ENCODE measurements at regions not wholly inside any gene's neighbourhood (a gene's known extent, or its start where the extent isn't known, plus 50 kb on each side); places are given as distances from the start of the nearest gene placed in this dataset.

DNA sequence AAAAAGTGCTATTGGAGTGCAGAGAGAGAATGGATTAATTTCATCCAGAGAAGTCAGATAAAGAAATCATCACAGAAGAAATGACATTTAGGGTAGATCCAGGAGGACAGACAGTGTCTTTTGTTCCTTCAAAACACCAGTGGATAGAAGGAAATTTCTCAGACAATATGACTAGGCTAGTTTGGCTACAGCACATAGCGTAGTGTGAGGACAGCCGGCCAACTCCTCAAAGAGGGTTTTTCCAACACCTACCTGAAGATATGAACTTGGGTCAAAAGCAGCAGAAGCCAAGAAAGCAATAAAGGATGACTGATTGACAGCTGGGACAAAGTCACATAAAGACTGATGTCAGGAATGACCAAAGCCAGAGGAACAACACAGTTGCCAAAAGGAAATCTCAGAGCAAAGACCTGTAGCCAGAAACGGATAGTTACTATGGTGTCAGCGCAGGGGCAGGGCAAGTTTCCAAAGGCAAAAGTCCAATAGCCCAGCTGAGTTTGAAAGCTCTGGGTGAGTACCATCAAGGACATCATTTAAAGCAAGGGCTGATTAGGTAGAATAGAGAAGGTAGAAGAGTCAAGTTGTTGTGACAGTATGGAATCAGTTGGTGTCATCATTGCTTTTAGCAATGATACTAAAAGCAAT, 58.7 kb upstream of the PDE3A start:
- Histone ChIP-seq H3K79me2 (ENCODE audit: control insufficient read depth, low read length) (no peaks in the 10 kb centered on the region), H3K9me2 (replicated peaks; ENCODE audit: control insufficient read depth, low read length) (no peaks in the 10 kb centered on the region), H3F3A (ENCODE audit: control insufficient read depth, insufficient read depth) (no peaks in the 10 kb centered on the region), H3K27me3 (ENCODE audit: control insufficient read depth, low read length) (no peaks in the 10 kb centered on the region), H3K27ac (ENCODE audit: low read depth, low read length) (no peak overlapping the region), H3K36me3 (ENCODE audit: control insufficient read depth, low read length) (no peaks in the 10 kb centered on the region), H4K20me1 (ENCODE audit: control insufficient read depth, insufficient read depth, low read depth, low read length) (no peaks in the 10 kb centered on the region), H3K4me3 (ENCODE audit: low read length) (no peak overlapping the region), H3K4me1 (ENCODE audit: control insufficient read depth, low read length) (no peaks in the 10 kb centered on the region), H3K9me3 (ENCODE audit: control insufficient read depth, insufficient read depth, low read length) (peaks cover 5% of the 10 kb centered on the region; the same call in 1 of the 2 replicates), H3K4me2 (ENCODE audit: low read length) (no peak overlapping the region)
- TF ChIP-seq, protein P1, sequence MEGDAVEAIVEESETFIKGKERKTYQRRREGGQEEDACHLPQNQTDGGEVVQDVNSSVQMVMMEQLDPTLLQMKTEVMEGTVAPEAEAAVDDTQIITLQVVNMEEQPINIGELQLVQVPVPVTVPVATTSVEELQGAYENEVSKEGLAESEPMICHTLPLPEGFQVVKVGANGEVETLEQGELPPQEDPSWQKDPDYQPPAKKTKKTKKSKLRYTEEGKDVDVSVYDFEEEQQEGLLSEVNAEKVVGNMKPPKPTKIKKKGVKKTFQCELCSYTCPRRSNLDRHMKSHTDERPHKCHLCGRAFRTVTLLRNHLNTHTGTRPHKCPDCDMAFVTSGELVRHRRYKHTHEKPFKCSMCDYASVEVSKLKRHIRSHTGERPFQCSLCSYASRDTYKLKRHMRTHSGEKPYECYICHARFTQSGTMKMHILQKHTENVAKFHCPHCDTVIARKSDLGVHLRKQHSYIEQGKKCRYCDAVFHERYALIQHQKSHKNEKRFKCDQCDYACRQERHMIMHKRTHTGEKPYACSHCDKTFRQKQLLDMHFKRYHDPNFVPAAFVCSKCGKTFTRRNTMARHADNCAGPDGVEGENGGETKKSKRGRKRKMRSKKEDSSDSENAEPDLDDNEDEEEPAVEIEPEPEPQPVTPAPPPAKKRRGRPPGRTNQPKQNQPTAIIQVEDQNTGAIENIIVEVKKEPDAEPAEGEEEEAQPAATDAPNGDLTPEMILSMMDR (IDR thresholded peaks at IDR 0.05; ENCODE audit: low read depth, low read length, poor library complexity, severe bottlenecking): no peak
- TF ChIP-seq EZH2phosphoT487 (IDR thresholded peaks at IDR 0.05; ENCODE audit: borderline replicate concordance, low read length): no peak

DNA sequence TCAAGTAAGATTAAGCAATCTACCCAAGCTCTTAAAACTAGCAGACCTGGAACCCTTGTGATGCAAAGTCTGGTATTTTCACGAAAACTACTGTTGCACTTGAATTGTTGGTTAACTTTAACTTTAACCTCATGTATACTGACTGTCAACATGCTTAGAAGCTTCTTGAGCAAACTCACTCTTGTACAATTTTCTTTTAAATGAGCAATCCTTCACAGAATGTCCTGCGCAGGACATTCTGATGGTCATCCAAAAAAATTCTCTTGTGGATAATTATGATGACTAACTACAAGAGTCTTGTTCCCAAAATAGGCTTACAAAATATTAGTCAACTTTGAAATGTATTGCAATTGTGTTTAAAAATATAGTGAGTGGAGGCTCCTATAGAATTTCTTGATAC, 54.0 kb upstream of the PDE3A start:
- Histone ChIP-seq H3K79me2 (ENCODE audit: control insufficient read depth, low read length) (no peaks in the 10 kb centered on the region), H3K27ac (ENCODE audit: low read depth, low read length) (no peak overlapping the region), H3F3A (ENCODE audit: control insufficient read depth, insufficient read depth) (no peaks in the 10 kb centered on the region), H3K4me2 (ENCODE audit: low read length) (no peak overlapping the region), H3K4me3 (ENCODE audit: low read length) (no peak overlapping the region), H3K9me3 (ENCODE audit: control insufficient read depth, insufficient read depth, low read length) (no peaks in the 10 kb centered on the region), H3K4me1 (ENCODE audit: control insufficient read depth, low read length) (no peaks in the 10 kb centered on the region), H3K36me3 (ENCODE audit: control insufficient read depth, low read length) (no peaks in the 10 kb centered on the region), H3K9me2 (replicated peaks; ENCODE audit: control insufficient read depth, low read length) (no peaks in the 10 kb centered on the region), H3K27me3 (ENCODE audit: control insufficient read depth, low read length) (no peaks in the 10 kb centered on the region), H4K20me1 (ENCODE audit: control insufficient read depth, insufficient read depth, low read depth, low read length) (no peaks in the 10 kb centered on the region)
- TF ChIP-seq EZH2phosphoT487 (IDR thresholded peaks at IDR 0.05; ENCODE audit: borderline replicate concordance, low read length): no peak
- TF ChIP-seq, protein P1 (IDR thresholded peaks at IDR 0.05; ENCODE audit: low read depth, low read length, poor library complexity, severe bottlenecking): no peak

DNA sequence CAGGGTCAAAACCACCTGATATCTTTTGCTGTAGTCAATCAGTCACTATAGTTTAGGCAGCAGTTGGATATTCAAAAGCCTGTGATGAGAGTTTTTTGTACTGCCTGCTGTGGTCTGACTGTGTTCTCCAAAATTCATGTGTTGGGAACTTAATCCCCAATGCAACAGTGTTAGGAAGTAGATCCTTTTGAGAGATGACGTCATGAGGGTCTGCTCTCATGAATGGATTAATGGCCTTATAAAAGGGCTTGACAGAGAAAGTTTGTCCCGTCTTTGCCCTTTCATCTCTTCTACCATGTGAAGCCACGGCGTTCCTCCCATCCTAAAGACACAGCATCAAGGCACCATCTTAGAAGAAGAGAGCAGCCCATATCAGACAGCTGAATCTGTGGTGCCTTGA, 50.8 kb upstream of the PDE3A start:
- Histone ChIP-seq H3K27ac (ENCODE audit: low read depth, low read length) (no peak overlapping the region), H3K27me3 (ENCODE audit: control insufficient read depth, low read length) (no peaks in the 10 kb centered on the region), H3K36me3 (ENCODE audit: control insufficient read depth, low read length) (no peaks in the 10 kb centered on the region), H3K4me1 (ENCODE audit: control insufficient read depth, low read length) (no peaks in the 10 kb centered on the region), H3K79me2 (ENCODE audit: control insufficient read depth, low read length) (no peaks in the 10 kb centered on the region), H3K4me3 (ENCODE audit: low read length) (no peak overlapping the region), H3K9me3 (ENCODE audit: control insufficient read depth, insufficient read depth, low read length) (no peaks in the 10 kb centered on the region), H3K4me2 (ENCODE audit: low read length) (no peak overlapping the region), H4K20me1 (ENCODE audit: control insufficient read depth, insufficient read depth, low read depth, low read length) (no peaks in the 10 kb centered on the region), H3K9me2 (replicated peaks; ENCODE audit: control insufficient read depth, low read length) (no peaks in the 10 kb centered on the region), H3F3A (ENCODE audit: control insufficient read depth, insufficient read depth) (no peaks in the 10 kb centered on the region)
- TF ChIP-seq, protein P1 (IDR thresholded peaks at IDR 0.05; ENCODE audit: low read depth, low read length, poor library complexity, severe bottlenecking): no peak
- no peak for TF ChIP-seq EZH2phosphoT487 (IDR thresholded peaks at IDR 0.05; ENCODE audit: borderline replicate concordance, low read length)
